ENCODE measurements at regions not wholly inside any gene's neighbourhood (a gene's known extent, or its start where the extent isn't known, plus 50 kb on each side); places are given as distances from the start of the nearest gene placed in this dataset.

GRCh38 chr20:50435397-50436051, 74.7 kb upstream of the PTPN1 start:
- 94% methylated on average over 22 of the region's 22 CpGs for WGBS (ENCODE audit: insufficient coverage)
- Histone ChIP-seq H3K9me3 (ENCODE audit: control insufficient read depth, insufficient read depth, low read length) (no peaks in the 10 kb centered on the region), H3K36me3 (ENCODE audit: control insufficient read depth, insufficient read depth, low read length) (no peaks in the 10 kb centered on the region), H3K27me3 (ENCODE audit: control insufficient read depth, insufficient read depth, low read length) (no peaks in the 10 kb centered on the region), H3K4me3 (ENCODE audit: low read length) (no peak overlapping the region), H3K4me1 (ENCODE audit: control insufficient read depth, insufficient read depth, low read length) (peaks cover 2% of the 10 kb centered on the region), H3K27ac (ENCODE audit: low read length) (no peak overlapping the region)
- peaks cover under 1 to 1% of the 10 kb centered on the region in 2 donors for H3K4me1 Mint-ChIP-seq
- H3K27me3 Mint-ChIP-seq (ENCODE audit: low read depth in 2 of 2) = peaks cover 22 to 28% of the 10 kb centered on the region in 2 donors
- no peaks in the 10 kb centered on the region for H3K9me3 Mint-ChIP-seq
- H3K4me3 Mint-ChIP-seq = no peak overlapping the region
- H3K27ac Mint-ChIP-seq = no peak overlapping the region
- intact Hi-C loops (cut with micrococcal nuclease) = no loop called here
- ATAC-seq = no peak
- DNase-seq = no peak
- no peaks in the 10 kb centered on the region for H3K36me3 Mint-ChIP-seq
- TF ChIP-seq CTCF (IDR thresholded peaks at IDR 0.05) = no peak

GRCh38 chr20:50436052-50436656, 74.0 kb upstream of the PTPN1 start:
- Mint-ChIP-seq H3K9me3 (no peaks in the 10 kb centered on the region), H3K27ac (no peak overlapping the region), H3K36me3 (no peaks in the 10 kb centered on the region), H3K4me1 (peaks cover 6 to 8% of the 10 kb centered on the region in 2 donors), H3K4me3 (no peak overlapping the region), H3K27me3 (ENCODE audit: low read depth in 2 of 2) (peaks cover 26 to 34% of the 10 kb centered on the region in 2 donors)
- no peaks in the 10 kb centered on the region for H3K9me3 ChIP-seq (ENCODE audit: control insufficient read depth, insufficient read depth, low read length)
- no peak overlapping the region for H3K4me3 ChIP-seq (ENCODE audit: low read length)
- ATAC-seq = no peak
- 95% methylated on average over 6 of the region's 6 CpGs for WGBS (ENCODE audit: insufficient coverage)
- no peak for DNase-seq
- H3K27me3 ChIP-seq (ENCODE audit: control insufficient read depth, insufficient read depth, low read length) = no peaks in the 10 kb centered on the region
- no peak overlapping the region for H3K27ac ChIP-seq (ENCODE audit: low read length)
- H3K4me1 ChIP-seq (ENCODE audit: control insufficient read depth, insufficient read depth, low read length) = peaks cover 7% of the 10 kb centered on the region
- intact Hi-C loops (cut with micrococcal nuclease) = no loop called here
- no peaks in the 10 kb centered on the region for H3K36me3 ChIP-seq (ENCODE audit: control insufficient read depth, insufficient read depth, low read length)
- TF ChIP-seq CTCF (IDR thresholded peaks at IDR 0.05) = no peak

GRCh38 chr20:50436696-50437095, 73.5 kb upstream of the PTPN1 start:
- Mint-ChIP-seq H3K9me3 (no peaks in the 10 kb centered on the region), H3K4me1 (peaks cover 8 to 13% of the 10 kb centered on the region in 2 donors), H3K27me3 (ENCODE audit: low read depth in 2 of 2) (peaks cover 23 to 32% of the 10 kb centered on the region in 2 donors), H3K27ac (no peak overlapping the region), H3K36me3 (no peaks in the 10 kb centered on the region), H3K4me3 (no peak overlapping the region)
- peaks cover 7% of the 10 kb centered on the region for H3K4me1 ChIP-seq (ENCODE audit: control insufficient read depth, insufficient read depth, low read length)
- H3K27ac ChIP-seq (ENCODE audit: low read length) = no peak overlapping the region
- H3K4me3 ChIP-seq (ENCODE audit: low read length) = no peak overlapping the region
- H3K36me3 ChIP-seq (ENCODE audit: control insufficient read depth, insufficient read depth, low read length) = no peaks in the 10 kb centered on the region
- 90% methylated on average over 7 of the region's 8 CpGs for WGBS (ENCODE audit: insufficient coverage)
- ATAC-seq = no peak
- no peak for DNase-seq
- H3K9me3 ChIP-seq (ENCODE audit: control insufficient read depth, insufficient read depth, low read length) = no peaks in the 10 kb centered on the region
- intact Hi-C loops (cut with micrococcal nuclease) = no loop called here
- TF ChIP-seq CTCF (IDR thresholded peaks at IDR 0.05) = no peak
- no peaks in the 10 kb centered on the region for H3K27me3 ChIP-seq (ENCODE audit: control insufficient read depth, insufficient read depth, low read length)
